NCI-H1105 (cell line): ENCODE measurements at regions not wholly inside any gene's neighbourhood (a gene's known extent, or its start where the extent isn't known, plus 50 kb on each side); places are given as distances from the start of the nearest gene placed in this dataset.

Source experiments
- DNase-seq: peaks from one replicate; lab custom pipeline; 2025; lab: John Stamatoyannopoulos, UW

GRCh38 chr4:123266221-123266620 is 130.4 kb upstream of the SPRY1 start:
- no peak for DNase-seq

GRCh38 chr4:123278755-123279154 is 117.8 kb upstream of the SPRY1 start:
- DNase-seq = no peak

GRCh38 chr4:123283371-123283895 is 113.2 kb upstream of the SPRY1 start:
- DNase-seq = no peak

- DNase-seq = no peak
Measured at GRCh38 chr4:123284168-123284567, 112.4 kb upstream of the SPRY1 start.

GRCh38 chr4:123286903-123287466 is 109.6 kb upstream of the SPRY1 start:
- no peak for DNase-seq

- no peak for DNase-seq
Measured at GRCh38 chr4:123288309-123289025, 108.1 kb upstream of the SPRY1 start.

- DNase-seq = no peak
Measured at GRCh38 chr4:123291329-123291728, 105.3 kb upstream of the SPRY1 start.

- DNase-seq = no peak
Measured at GRCh38 chr4:123297836-123298235, 98.8 kb upstream of the SPRY1 start.

GRCh38 chr4:123298261-123298660 is 98.3 kb upstream of the SPRY1 start:
- no peak for DNase-seq

- no peak for DNase-seq
Measured at GRCh38 chr4:123298801-123299200, 97.8 kb upstream of the SPRY1 start.

GRCh38 chr4:123299212-123299691 is 97.3 kb upstream of the SPRY1 start:
- DNase-seq = no peak

GRCh38 chr4:123300222-123301039 is 96.2 kb upstream of the SPRY1 start:
- no peak for DNase-seq

GRCh38 chr4:123301923-123302322 is 94.7 kb upstream of the SPRY1 start:
- DNase-seq = no peak

- DNase-seq = no peak
Measured at GRCh38 chr4:123304151-123304964, 92.2 kb upstream of the SPRY1 start.

- no peak for DNase-seq
Measured at GRCh38 chr4:123305736-123306135, 90.9 kb upstream of the SPRY1 start.

GRCh38 chr4:123306769-123307168 is 89.8 kb upstream of the SPRY1 start:
- DNase-seq = no peak

GRCh38 chr4:123308667-123309066 is 87.9 kb upstream of the SPRY1 start:
- DNase-seq = no peak

- no peak for DNase-seq
Measured at GRCh38 chr4:123312116-123312515, 84.5 kb upstream of the SPRY1 start.

GRCh38 chr4:123312951-123313592 is 83.5 kb upstream of the SPRY1 start:
- DNase-seq = no peak

GRCh38 chr4:123315617-123316016 is 81.0 kb upstream of the SPRY1 start:
- no peak for DNase-seq

- DNase-seq = no peak
Measured at GRCh38 chr4:123317211-123317610, 79.4 kb upstream of the SPRY1 start.
